C1 segment of cervical spinal cord (tissue), 14 donors: ENCODE measurements at regions not wholly inside any gene's neighbourhood (a gene's known extent, or its start where the extent isn't known, plus 50 kb on each side); places are given as distances from the start of the nearest gene placed in this dataset.
"Not testable (repeated sequence)": the region's sequence is repeated elsewhere in the genome, so short reads cannot be mapped to it uniquely, and the experiment has no call there.

ENCODE experiments used
- DNase-seq, 14 donors: peaks; one replicate each; lab custom pipeline; 2025; lab: John Stamatoyannopoulos, UW

GRCh38 chr9:29212397-29213387 is 1639.4 kb upstream of the C9orf72 start:
- no peak for DNase-seq

DNA sequence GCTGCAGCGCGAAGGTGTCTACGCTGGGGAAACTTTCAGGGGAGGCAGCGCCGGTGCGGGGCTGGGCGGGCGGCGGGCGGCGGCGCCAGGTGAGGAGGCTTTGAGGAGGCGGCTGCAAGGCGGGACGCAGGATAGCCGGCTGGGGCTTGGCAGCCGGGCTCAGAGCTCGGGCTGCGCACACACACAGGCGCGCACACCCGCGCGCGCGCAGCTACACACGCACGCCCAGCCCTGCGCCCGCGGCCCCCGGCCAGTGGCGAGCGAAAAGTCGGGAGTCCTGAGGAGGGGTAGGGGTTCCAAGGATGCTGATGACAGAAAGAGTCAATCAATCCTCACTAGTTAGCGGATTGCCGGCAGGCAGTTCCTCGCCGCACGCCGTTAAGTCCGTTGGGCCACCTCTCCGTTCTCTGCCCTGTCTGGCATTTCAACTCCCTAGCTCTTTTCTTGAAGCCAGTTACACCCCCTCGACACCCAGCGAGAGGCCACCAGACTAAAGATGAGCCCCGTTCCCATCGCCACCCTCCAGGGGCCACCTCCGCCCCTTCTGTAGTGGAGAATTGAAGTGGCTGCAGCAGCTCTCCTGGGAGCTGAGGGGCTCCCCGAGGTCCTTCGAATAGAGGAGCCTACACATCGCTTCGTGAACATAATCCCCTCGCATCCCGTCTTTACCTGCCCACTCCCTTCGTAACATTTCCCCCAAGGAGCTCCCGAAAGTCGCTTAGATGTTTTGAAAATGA is 1640.3 kb upstream of the C9orf72 start, which contains the start of gene LINGO2:
TSS of gene LINGO2 (minus strand) at position 185 of the 737 bp plus-strand sequence.
- no peak for DNase-seq

GRCh38 chr9:29214154-29214689 is 1640.9 kb upstream of the C9orf72 start:
- DNase-seq: no peak

DNA sequence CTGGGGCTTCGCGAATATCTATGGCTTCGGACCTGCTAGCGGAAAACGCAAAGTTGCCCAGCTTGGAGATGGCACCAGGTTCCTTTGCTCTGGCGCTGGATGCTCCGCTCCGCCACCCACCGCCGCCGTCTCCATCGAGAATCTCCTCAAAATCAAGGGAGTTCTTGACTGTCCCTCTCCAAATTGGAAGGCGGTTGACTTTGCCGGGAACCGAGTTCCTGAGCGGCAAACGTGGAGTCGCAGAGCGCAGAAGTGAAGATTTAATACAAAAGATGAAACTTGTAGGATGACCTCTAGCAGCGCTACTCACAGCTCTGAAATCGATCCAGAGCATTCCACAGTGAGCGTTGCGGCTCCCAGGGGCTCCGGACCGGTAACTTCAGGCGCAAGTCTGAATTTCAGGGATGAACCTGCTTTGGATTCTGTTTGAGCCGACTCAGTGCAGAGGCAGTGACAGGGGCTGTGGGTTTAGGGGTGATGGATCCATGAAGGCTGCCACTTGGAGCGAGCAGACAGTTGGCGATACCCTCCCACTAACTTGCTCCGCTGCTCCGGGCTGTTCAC is 1641.5 kb upstream of the C9orf72 start:
- DNase-seq: no peak

- no peak for DNase-seq
These were observed 1644.7 kb upstream of the C9orf72 start for GRCh38 chr9:29217966-29218365.

DNA sequence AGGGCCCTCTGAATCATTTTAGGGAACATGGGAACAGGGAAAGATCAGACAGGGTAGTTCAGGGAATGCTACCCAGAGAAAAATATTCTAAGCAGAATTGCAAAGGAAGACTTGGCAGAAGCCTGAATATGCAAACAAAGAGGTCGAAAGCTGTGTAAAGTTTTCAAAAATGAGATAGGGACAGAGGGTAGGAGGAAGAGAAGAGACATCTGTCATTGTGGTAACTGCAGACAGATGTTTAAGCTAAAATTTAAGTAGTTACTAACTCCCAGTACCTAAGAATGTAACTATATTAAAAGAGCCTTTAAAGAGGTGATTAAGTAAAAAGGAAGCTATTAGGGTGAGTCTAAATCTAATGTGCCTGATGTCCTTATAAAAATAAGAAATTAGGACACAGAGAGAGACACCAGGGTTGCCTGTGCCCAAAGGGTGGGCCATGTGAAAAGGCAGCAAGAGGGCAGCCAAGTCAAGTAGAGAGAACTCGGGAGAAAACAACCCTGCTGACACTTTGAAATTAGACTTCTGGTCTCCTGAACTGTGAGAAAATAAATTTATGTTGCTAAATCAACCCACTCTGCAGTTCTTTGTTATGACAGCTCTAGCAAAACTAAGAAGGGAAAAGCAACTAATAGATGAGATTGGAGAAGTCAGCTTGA is 1647.4 kb upstream of the C9orf72 start:
- no peak for DNase-seq

DNA sequence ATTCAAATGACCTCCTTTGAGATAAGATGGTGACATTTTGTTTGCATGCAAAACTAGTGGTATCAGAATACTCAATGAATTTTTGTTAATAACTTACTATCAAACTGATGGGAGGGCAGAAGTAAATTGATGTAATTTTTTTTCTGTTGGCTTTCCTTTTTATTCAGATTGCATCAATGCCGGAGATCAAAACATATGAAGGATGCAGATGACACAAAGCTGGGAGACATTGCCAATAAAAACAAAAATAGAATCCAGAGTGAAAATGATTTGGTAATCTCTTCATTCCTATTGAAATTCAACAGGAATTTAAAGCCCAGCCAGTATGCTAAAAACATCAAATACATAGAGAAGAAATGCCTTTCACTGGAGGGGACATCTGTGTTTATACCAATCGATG is 1655.3 kb upstream of the C9orf72 start:
- DNase-seq: no peak

- DNase-seq: no peak
These were observed 1657.7 kb upstream of the C9orf72 start for GRCh38 chr9:29230931-29231330.

DNA sequence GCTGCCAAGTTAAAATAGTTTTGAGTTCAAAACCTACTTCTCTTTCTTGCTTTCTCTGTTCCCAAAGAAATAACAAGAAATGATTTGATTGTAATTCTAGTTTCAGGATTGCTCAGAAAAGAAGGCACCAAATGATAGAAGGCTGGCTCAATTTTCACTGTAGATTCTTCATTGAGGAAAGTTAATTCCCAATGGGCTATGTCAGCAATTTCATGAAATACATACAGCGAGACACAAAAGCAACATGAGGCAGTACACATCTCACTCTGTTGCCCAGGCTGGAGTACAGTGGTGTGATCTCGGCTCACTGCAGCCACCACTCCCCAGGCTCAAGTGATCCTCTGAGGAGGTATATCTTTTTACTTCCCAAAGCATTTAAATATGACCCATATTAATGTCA is 1659.9 kb upstream of the C9orf72 start:
- no peak for DNase-seq

GRCh38 chr9:29241320-29241719 is 1668.0 kb upstream of the C9orf72 start:
- no peak for DNase-seq

DNA sequence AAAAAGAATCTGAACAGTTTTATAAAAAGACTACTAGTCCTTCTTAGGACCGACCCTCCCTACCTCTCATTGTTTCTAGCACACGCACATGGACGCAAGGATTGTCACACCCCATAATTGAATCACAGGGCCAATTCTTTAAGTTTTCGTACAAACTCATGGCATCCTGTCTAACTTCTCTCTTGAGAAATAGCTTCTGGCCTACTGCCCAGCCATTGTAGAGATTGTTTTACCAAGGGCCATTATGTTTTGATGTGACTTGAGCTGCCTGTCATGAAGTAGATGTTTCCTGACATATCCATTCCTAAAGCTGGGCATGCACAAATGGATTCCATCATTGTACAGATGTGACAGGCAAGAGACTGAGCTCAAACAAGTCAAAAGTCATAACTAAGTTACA is 1672.1 kb upstream of the C9orf72 start:
- no peak for DNase-seq

DNA sequence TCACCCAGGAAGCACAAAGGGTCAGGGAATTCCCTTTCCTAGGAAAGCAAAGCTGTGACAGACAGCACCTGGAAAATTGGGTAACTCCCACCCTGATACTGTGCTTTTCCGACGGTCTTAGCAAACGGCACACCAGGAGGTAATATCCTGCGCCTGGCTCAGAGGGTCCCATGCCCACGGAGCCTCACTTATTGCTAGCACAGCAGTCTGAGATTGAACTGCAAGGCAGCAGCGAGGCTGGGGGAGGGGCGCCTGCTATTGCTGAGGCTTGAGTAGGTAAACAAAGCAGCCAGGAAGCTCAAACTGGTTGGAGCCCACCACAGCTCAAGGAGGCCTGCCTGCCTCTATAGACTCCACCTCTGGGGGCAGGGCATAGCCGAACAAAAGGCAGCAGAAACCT is 1697.1 kb upstream of the C9orf72 start:
- not testable (repeated sequence) for DNase-seq

- no peak for DNase-seq
These were observed 1708.8 kb upstream of the C9orf72 start for GRCh38 chr9:29282121-29282520.

GRCh38 chr9:29285818-29286217 is 1712.5 kb upstream of the C9orf72 start:
- no peak for DNase-seq

DNA sequence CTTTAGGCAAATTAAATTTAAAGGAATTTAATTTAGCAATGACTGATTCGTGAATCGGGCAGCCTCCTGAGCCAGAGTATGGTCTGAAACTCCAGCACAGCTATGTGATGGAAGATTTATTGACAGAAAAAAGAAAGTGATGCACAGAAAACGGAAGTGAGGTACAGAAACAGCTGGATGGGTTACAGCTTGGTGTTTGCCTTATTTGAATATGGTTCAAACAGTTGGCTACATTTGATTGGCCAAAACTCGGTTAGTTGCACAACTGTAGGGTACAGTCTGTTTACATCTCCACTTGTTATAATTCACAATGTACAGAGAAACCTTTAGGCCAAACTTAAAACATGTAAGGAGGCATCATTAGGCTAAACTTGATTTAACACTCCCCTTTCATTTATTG is 1716.1 kb upstream of the C9orf72 start:
- no peak for DNase-seq

DNA sequence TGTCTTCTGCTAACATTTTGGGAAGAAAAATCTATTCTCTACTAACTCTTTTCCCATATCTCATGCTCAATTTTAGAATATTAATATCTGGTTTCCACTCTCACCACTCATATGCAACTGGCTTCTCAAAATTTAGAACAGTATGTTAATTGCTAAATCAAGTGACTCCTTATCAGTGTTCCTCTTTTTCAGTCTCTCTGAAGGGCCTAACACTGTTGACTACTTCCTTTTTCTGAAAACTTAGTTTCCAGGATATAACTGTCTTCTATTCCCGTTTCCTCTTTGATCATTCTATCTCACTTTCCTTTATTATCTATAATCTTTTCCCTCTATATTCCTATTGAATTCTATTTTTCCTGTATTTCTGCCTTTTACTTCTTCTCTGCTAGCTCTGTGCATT is 1717.2 kb upstream of the C9orf72 start:
- no peak for DNase-seq

- no peak for DNase-seq
These were observed 1724.3 kb upstream of the C9orf72 start for GRCh38 chr9:29297592-29297991.

- no peak for DNase-seq
These were observed 1737.9 kb upstream of the C9orf72 start for GRCh38 chr9:29311221-29311620.

DNA sequence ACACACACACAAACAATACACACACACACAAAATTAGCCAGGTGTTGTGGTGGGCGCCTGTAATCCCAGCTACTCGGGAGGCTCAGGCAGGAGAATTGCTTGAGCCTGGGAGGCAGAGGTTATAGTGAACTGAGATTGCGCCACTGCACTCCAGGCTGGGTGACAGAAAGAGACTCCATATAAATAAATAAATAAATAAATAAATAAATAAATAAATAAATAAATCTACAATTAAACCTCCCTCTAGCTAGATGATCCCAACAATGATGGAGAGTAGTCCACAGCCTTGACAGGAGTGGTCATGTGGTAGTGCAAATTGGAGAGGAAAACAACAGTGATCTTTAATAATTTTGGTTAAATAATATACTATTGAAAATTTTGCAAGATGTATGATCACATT is 1739.0 kb upstream of the C9orf72 start:
- DNase-seq: no peak

DNA sequence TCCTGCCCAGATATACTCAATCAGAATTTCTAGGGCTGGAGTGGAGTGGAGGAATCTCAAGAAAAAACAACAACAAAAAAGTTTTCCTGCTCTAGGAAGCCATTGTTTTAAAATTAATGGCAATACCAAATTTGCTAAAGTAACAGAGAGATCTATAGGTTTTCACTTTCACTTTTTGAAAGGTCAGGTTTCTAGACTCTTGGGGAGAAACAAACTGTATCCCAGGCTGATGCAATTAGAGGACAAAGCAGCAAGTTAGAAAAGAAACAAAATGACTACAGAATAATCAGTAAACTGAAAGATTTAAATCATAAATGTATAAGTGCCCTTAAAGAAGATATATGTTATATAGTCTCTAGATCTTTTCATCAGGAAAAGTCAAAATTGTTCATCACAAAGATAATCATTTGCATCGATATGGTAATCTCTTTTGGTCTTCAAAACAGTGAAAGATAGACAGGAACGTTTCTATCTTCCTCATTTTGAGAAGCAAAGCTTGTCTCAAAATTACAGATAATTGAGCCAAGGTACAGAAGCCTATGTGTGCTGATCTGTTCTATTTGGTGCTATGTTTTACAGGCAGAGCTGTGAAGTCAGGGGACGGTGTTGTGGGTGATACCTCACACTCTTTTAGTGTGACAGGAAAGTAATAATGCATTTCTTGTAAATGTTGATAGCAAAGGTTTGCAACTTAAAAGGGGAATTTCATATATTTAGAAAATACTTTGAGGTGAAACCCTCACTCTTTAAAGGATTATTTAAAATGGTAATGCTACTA is 1746.6 kb upstream of the C9orf72 start:
- no peak for DNase-seq

DNA sequence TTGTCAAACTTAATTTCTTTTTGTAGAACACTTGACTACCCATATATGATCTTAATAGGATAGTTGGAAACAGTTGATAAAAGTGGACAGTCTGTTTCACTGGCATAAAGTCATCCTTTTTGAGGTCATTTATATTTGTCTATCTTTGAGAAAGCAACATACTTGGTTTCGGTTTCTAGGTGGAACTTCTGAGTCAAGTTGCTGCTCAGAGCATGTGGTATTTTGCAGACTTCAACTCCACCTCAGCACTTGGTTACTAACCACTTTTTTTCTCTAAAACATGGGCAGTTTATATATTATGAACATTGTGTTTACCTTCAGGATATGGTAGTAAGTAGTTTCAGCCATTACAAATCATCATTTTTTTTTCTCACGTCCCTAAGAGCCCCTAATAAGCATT is 1749.0 kb upstream of the C9orf72 start:
- no peak for DNase-seq
